HG03558 (cell line): ENCODE measurements at regions not wholly inside any gene's neighbourhood (a gene's known extent, or its start where the extent isn't known, plus 50 kb on each side); places are given as distances from the start of the nearest gene placed in this dataset.
"Not testable (repeated sequence)": the region's sequence is repeated elsewhere in the genome, so short reads cannot be mapped to it uniquely, and the experiment has no call there.

Experiments
- ATAC-seq: cut with Tn5 transposase; IDR thresholded peaks from one replicate; pipeline ENCODE4 v1.9.1; 2021; ENCODE audit warnings: moderate number of reproducible peaks; ENCODE audit not compliant: unreplicated experiment; ENCODE audit errors: extremely low read depth

GRCh38 chr12:83805156-83805772 is 1107.3 kb downstream of the SLC6A15 start:
- no peak for ATAC-seq

- ATAC-seq: no peak
Measured at GRCh38 chr12:83801972-83802371, 1110.6 kb downstream of the SLC6A15 start.

- ATAC-seq: no peak
Measured at GRCh38 chr12:83800022-83800421, 1112.6 kb downstream of the SLC6A15 start.

GRCh38 chr12:83796531-83796930 is 1109.8 kb downstream of the TMTC2 start:
- no peak for ATAC-seq

GRCh38 chr12:83793616-83794015 is 1106.9 kb downstream of the TMTC2 start:
- ATAC-seq: no peak

- ATAC-seq: no peak
Measured at GRCh38 chr12:83784298-83784890, 1097.7 kb downstream of the TMTC2 start.

GRCh38 chr12:83779526-83779925 is 1092.8 kb downstream of the TMTC2 start:
- no peak for ATAC-seq

- ATAC-seq: no peak
Measured at GRCh38 chr12:83769151-83769550, 1082.4 kb downstream of the TMTC2 start.

GRCh38 chr12:83767723-83768122 is 1081.0 kb downstream of the TMTC2 start:
- ATAC-seq: no peak

GRCh38 chr12:83763425-83763824 is 1076.7 kb downstream of the TMTC2 start:
- no peak for ATAC-seq

GRCh38 chr12:83759906-83760305 is 1073.2 kb downstream of the TMTC2 start:
- no peak for ATAC-seq

- ATAC-seq: no peak
Measured at GRCh38 chr12:83758888-83759631, 1072.4 kb downstream of the TMTC2 start.

- no peak for ATAC-seq
Measured at GRCh38 chr12:83753904-83754303, 1067.2 kb downstream of the TMTC2 start.

- no peak for ATAC-seq
Measured at GRCh38 chr12:83753205-83753604, 1066.5 kb downstream of the TMTC2 start.

GRCh38 chr12:83739607-83740006 is 1052.9 kb downstream of the TMTC2 start:
- no peak for ATAC-seq

- no peak for ATAC-seq
Measured at GRCh38 chr12:83710851-83711250, 1024.1 kb downstream of the TMTC2 start.

GRCh38 chr12:83709899-83710298 is 1023.2 kb downstream of the TMTC2 start:
- ATAC-seq: no peak

GRCh38 chr12:83700838-83701237 is 1014.1 kb downstream of the TMTC2 start:
- ATAC-seq: no peak

GRCh38 chr12:83696311-83696710 is 1009.6 kb downstream of the TMTC2 start:
- ATAC-seq: not testable (repeated sequence)

- no peak for ATAC-seq
Measured at GRCh38 chr12:83691730-83692129, 1005.0 kb downstream of the TMTC2 start.

- ATAC-seq: no peak
Measured at GRCh38 chr12:83690465-83690864, 1003.8 kb downstream of the TMTC2 start.

GRCh38 chr12:83689333-83689732 is 1002.6 kb downstream of the TMTC2 start:
- ATAC-seq: no peak
